ENCODE measurements at regions not wholly inside any gene's neighbourhood (a gene's known extent, or its start where the extent isn't known, plus 50 kb on each side); places are given as distances from the start of the nearest gene placed in this dataset.

DNA sequence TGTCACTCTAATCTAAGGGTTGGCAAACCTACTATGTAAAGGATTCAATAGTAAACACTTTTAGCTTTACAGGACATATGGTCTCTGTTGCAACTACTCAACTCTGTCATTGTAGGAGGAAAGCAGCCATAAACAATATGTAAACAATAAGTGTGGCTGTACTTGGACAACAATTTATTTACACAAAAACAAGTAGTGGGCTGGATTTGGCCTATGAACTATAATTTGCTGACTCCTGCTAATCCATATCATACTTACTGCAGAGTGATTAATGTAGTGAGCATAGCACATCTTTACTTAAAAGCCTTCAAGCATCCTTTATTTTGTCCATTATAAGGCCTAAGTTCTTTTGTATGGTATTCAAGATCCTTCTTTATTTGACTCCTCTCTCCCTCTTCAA, 441.9 kb downstream of the ZIC1 start:
- no peak for DNase-seq (ENCODE audit: low read depth)
- Histone ChIP-seq H3K27me3 (ENCODE audit: control insufficient read depth, insufficient read depth, low read length) (no peaks in the 10 kb centered on the region), H3K36me3 (ENCODE audit: control insufficient read depth, insufficient read depth, low read length) (no peaks in the 10 kb centered on the region), H3K4me3 (ENCODE audit: low read depth, low read length) (no peak overlapping the region)
- no peak for FAIRE-seq
- TF ChIP-seq CTCF (IDR thresholded peaks at IDR 0.05; ENCODE audit: insufficient read depth, low read length, severe bottlenecking): no peak

- Histone ChIP-seq H3K27me3 (ENCODE audit: control insufficient read depth, insufficient read depth, low read length) (no peaks in the 10 kb centered on the region), H3K4me3 (ENCODE audit: low read depth, low read length) (no peak overlapping the region), H3K36me3 (ENCODE audit: control insufficient read depth, insufficient read depth, low read length) (no peaks in the 10 kb centered on the region)
- FAIRE-seq: no peak
- DNase-seq (ENCODE audit: low read depth): no peak
- no peak for TF ChIP-seq CTCF (IDR thresholded peaks at IDR 0.05; ENCODE audit: insufficient read depth, low read length, severe bottlenecking)
These were observed 445.4 kb downstream of the ZIC1 start for GRCh38 chr3:147854542-147854941.

DNA sequence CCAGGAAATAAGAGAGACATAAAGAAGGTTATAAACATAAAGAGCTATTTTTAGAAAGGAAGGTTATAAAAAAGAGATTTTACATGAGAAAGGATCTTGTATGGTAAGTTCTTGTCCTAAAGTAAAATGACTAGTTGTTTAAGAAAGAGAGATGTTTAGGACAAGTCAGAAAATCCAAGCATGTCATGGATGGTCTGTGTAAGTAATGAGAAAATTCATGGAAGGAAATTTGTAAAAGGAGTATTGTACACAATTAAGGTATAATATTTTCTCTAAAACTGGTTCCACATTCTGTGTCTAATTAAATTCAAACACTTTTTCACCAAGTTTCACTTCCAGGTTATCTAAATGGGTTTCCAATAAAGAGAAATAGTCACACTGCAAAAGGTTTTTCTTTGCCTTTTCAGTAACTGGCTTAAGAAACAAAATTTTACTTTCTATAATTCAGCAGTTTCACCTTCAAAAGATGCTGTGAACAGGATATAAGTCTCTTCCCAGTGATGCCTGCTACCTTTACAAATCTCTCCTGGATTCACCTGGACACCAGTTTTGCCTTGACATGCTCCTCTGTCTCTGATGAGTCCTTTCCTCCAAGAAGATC, 455.7 kb downstream of the ZIC1 start:
- TF ChIP-seq CTCF (IDR thresholded peaks at IDR 0.05; ENCODE audit: insufficient read depth, low read length, severe bottlenecking): no peak
- no peak overlapping the region for H3K4me3 ChIP-seq (ENCODE audit: low read depth, low read length)
- H3K36me3 ChIP-seq (ENCODE audit: control insufficient read depth, insufficient read depth, low read length): no peaks in the 10 kb centered on the region
- DNase-seq (ENCODE audit: low read depth) (no peak), FAIRE-seq (no peak)
- no peaks in the 10 kb centered on the region for H3K27me3 ChIP-seq (ENCODE audit: control insufficient read depth, insufficient read depth, low read length)

DNA sequence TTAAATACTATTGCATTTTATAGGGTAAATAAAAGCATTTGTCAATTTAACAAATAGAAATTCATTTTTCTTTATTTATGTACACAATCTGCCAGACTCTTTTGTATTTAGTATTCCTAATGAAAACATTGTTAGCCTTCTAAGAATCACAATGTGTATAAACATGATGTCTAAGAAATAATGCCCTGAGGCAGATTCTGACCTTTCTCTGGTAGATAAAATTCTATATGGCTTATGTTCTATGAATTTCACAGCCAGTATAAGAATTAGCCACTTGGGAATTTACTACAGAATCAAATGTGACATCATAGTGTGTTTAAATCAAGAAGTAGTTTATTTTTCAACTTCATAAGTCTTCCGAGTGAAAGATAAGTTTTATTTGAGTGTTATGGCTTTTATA, 457.4 kb downstream of the ZIC1 start:
- no peaks in the 10 kb centered on the region for H3K36me3 ChIP-seq (ENCODE audit: control insufficient read depth, insufficient read depth, low read length)
- DNase-seq (ENCODE audit: low read depth) (no peak), FAIRE-seq (no peak)
- no peak overlapping the region for H3K4me3 ChIP-seq (ENCODE audit: low read depth, low read length)
- H3K27me3 ChIP-seq (ENCODE audit: control insufficient read depth, insufficient read depth, low read length): no peaks in the 10 kb centered on the region
- no peak for TF ChIP-seq CTCF (IDR thresholded peaks at IDR 0.05; ENCODE audit: insufficient read depth, low read length, severe bottlenecking)

GRCh38 chr3:147872568-147872967, 463.4 kb downstream of the ZIC1 start:
- DNase-seq (ENCODE audit: low read depth) (no peak), FAIRE-seq (no peak)
- Histone ChIP-seq H3K27me3 (ENCODE audit: control insufficient read depth, insufficient read depth, low read length) (no peaks in the 10 kb centered on the region), H3K36me3 (ENCODE audit: control insufficient read depth, insufficient read depth, low read length) (no peaks in the 10 kb centered on the region), H3K4me3 (ENCODE audit: low read depth, low read length) (no peak overlapping the region)
- TF ChIP-seq CTCF (IDR thresholded peaks at IDR 0.05; ENCODE audit: insufficient read depth, low read length, severe bottlenecking): no peak

DNA sequence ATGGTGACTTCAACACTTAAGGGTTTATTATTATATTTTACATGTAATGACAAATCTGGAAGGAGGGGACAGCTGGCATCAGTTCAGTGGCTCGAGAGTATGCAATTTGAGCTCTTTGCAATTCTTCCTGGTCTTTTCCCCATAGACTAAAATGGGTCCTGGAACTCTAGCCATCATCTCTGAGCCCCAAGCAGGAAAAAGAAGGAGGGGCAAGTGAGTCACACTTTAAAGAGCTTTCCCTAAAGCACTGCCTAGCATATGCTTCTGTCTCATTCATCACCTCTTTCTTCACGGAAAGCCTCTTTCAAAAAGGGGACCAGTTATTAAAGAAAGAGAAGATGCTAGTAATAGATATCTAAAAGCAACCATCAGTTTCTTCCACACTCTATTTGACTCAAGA, 466.3 kb downstream of the ZIC1 start:
- H3K27me3 ChIP-seq (ENCODE audit: control insufficient read depth, insufficient read depth, low read length): no peaks in the 10 kb centered on the region
- FAIRE-seq: no peak
- H3K36me3 ChIP-seq (ENCODE audit: control insufficient read depth, insufficient read depth, low read length): no peaks in the 10 kb centered on the region
- DNase-seq (ENCODE audit: low read depth): no peak
- no peak overlapping the region for H3K4me3 ChIP-seq (ENCODE audit: low read depth, low read length)
- TF ChIP-seq CTCF (IDR thresholded peaks at IDR 0.05; ENCODE audit: insufficient read depth, low read length, severe bottlenecking): no peak
